OCI-LY3 (cell line): ENCODE measurements at regions not wholly inside any gene's neighbourhood (a gene's known extent, or its start where the extent isn't known, plus 50 kb on each side); places are given as distances from the start of the nearest gene placed in this dataset.

Source experiments
- H2AFZ ChIP-seq: fragments of 200-600, 300-600 bp; shearing (Covaris generic); 2 replicates; pipeline ENCODE4 v1.6.0; 2014; ENCODE audit warnings: antibody characterized with exemption, low read depth, low read length
- H3K27ac ChIP-seq: fragments of 200-600, 300-600 bp; sonication (generic); 2 replicates; pipeline ENCODE4 v1.5.1; 2014; ENCODE audit warnings: mild to moderate bottlenecking, low read length, moderate library complexity, mixed read lengths
- H3K27me3 ChIP-seq: fragments of 200-600, 300-600 bp; sonication (generic); 2 replicates; pipeline ENCODE4 v1.6.1; 2014; ENCODE audit warnings: low read depth, low read length, mixed read lengths
- H3K36me3 ChIP-seq: fragments of 200-600, 300-600 bp; sonication (generic); replicated peaks from 2 replicates; pipeline ENCODE3; 2014; ENCODE audit warnings: low read depth, low read length, mixed read lengths
- H3K4me1 ChIP-seq: fragments of 300-600, 200-600 bp; sonication (generic); 2 replicates; pipeline ENCODE4 v1.6.1; 2014; ENCODE audit warnings: low read length, mixed read lengths
- H3K4me2 ChIP-seq: fragments of 200-600, 300-600 bp; sonication (generic); 2 replicates; pipeline ENCODE4 v1.6.1; 2014; ENCODE audit warnings: low read length, mixed read lengths
- H3K4me3 ChIP-seq: fragments of 300-600, 200-600 bp; sonication (generic); 2 replicates; pipeline ENCODE4 v1.5.1; 2014; ENCODE audit warnings: antibody characterized with exemption, mild to moderate bottlenecking, low read length, moderate library complexity
- H3K79me2 ChIP-seq: fragments of 300-600, 200-600 bp; shearing (Covaris generic); 2 replicates; pipeline ENCODE4 v1.6.1; 2014; ENCODE audit warnings: mild to moderate bottlenecking, low read length, mixed read lengths
- H3K9ac ChIP-seq: fragments of 300-600, 200-600 bp; shearing (Covaris generic); 2 replicates; pipeline ENCODE4 v1.6.0; 2014; ENCODE audit warnings: mild to moderate bottlenecking, low read length, moderate library complexity
- H3K9me3 ChIP-seq: fragments of 200-600, 300-600 bp; shearing (Covaris generic); 2 replicates; pipeline ENCODE4 v1.6.1; 2014; ENCODE audit warnings: low read length, mixed read lengths; ENCODE audit not compliant: insufficient read depth
- H4K20me1 ChIP-seq: fragments of 200-600, 300-600 bp; sonication (generic); 2 replicates; pipeline ENCODE4 v1.6.1; 2016; ENCODE audit warnings: low read length, mixed read lengths; ENCODE audit not compliant: insufficient read depth
- EZH2phosphoT487 ChIP-seq: fragments of 200-600 bp; shearing (Covaris generic); IDR thresholded peaks from 2 replicates; pipeline ENCODE4 v1.6.1; 2018; ENCODE audit warnings: antibody characterized with exemption, mixed run types, low read depth
- TF ChIP-seq, protein P1 (sequence below): fragments of 200-600, 300-600 bp; sonication (generic); IDR thresholded peaks from 2 replicates; pipeline ENCODE4 v1.5.1; 2014; ENCODE audit warnings: antibody characterized with exemption, low read length, low read depth

DNA sequence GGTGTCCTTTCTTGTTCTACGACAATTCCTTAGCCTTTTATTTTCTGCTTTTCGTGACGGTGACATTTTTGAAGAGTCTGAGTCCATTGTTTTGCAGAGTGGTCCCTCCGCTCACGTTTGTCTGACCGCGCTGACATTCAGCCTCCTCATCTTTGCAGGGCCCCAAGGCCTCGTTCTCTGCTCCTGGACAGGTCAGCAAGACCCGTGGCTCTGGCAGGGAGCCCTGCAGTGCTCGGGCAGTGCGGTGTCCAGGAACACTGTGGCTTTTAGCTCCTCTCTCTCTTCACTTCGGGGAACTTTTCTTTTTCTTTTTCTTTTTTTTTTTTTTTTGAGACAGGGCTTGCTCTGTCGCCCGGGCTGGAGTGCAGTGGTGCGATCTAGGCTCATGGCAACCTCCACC is 142.5 kb downstream of the DNAJB6 start:
- H3K27ac ChIP-seq: no peak overlapping the region
- no peaks in the 10 kb centered on the region for H3K36me3 ChIP-seq
- H3K9ac ChIP-seq: no peak overlapping the region
- no peak overlapping the region for H3K4me2 ChIP-seq
- H2AFZ ChIP-seq: no peak overlapping the region
- no peaks in the 10 kb centered on the region; the same call in 1 of the 2 replicates for H3K9me3 ChIP-seq
- no peak overlapping the region for H3K4me3 ChIP-seq
- H3K4me1 ChIP-seq: peaks cover 16% of the 10 kb centered on the region
- TF ChIP-seq EZH2phosphoT487: no peak
- TF ChIP-seq, protein P1, sequence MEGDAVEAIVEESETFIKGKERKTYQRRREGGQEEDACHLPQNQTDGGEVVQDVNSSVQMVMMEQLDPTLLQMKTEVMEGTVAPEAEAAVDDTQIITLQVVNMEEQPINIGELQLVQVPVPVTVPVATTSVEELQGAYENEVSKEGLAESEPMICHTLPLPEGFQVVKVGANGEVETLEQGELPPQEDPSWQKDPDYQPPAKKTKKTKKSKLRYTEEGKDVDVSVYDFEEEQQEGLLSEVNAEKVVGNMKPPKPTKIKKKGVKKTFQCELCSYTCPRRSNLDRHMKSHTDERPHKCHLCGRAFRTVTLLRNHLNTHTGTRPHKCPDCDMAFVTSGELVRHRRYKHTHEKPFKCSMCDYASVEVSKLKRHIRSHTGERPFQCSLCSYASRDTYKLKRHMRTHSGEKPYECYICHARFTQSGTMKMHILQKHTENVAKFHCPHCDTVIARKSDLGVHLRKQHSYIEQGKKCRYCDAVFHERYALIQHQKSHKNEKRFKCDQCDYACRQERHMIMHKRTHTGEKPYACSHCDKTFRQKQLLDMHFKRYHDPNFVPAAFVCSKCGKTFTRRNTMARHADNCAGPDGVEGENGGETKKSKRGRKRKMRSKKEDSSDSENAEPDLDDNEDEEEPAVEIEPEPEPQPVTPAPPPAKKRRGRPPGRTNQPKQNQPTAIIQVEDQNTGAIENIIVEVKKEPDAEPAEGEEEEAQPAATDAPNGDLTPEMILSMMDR: no peak
- no peaks in the 10 kb centered on the region for H3K79me2 ChIP-seq
- no peaks in the 10 kb centered on the region for H3K27me3 ChIP-seq
- no peaks in the 10 kb centered on the region for H4K20me1 ChIP-seq

DNA sequence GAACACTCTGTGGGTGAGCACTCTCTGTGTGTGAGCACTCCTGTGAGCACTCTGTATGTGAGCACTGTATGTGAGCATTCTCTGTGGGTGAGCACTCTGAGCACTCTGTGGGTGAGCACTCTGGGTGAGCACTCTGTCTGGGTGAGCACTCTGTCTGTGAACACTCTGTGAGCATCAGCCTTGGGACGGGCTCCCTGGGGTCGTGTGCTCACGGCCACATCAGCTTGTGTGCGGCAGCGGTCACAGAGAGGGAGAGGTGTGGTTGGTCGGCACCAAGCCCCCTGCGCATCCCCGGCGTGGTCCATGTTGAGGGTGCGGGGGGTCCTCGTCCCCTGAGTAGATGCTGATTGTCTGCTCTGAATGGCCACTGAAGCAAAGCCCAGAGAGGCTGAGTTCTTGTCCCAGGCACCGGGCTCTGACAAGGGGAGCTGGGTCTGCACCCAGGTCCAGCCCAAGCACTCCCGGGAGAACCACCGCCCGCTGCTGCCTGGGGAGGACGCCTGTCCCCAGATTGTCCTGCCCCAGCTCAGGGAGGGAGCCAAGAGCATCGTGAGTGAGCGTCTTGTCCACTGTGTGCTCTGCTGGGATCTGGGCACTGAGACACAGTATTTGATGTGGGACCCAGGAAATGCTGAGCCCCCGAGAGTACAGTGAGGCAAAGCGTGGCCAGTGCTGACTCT is 143.7 kb downstream of the DNAJB6 start:
- Histone ChIP-seq H3K27ac (no peak overlapping the region), H3K9ac (no peak overlapping the region), H3K36me3 (no peaks in the 10 kb centered on the region), H2AFZ (no peak overlapping the region), H3K4me2 (no peak overlapping the region), H3K4me3 (no peak overlapping the region), H3K4me1 (peaks cover 25% of the 10 kb centered on the region), H3K27me3 (peaks cover 5% of the 10 kb centered on the region; the same call in 1 of the 2 replicates), H4K20me1 (no peaks in the 10 kb centered on the region), H3K79me2 (no peaks in the 10 kb centered on the region), H3K9me3 (no peaks in the 10 kb centered on the region; the same call in 1 of the 2 replicates)
- no peak for TF ChIP-seq EZH2phosphoT487
- TF ChIP-seq, protein P1: no peak

DNA sequence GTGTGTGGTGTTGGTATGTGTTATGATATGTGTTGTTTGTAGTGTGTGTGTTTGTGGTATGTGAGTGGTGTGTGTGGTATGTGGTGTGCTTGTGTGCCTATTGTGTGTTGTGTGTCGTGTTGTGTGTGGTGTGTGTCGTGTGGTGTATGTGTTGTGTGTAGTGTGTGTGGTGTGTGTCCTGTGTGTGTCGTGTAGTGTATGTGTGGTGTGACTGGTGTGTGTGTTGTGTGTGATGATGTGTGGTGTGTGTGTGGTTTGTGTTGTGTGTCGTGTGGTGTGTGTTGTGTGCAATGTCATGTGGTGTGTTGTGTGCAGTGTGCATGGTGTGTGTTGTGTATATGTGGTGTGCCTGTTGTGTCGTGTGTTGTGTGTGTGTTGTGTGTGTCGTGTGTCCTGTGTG is 144.6 kb downstream of the DNAJB6 start:
- no peak overlapping the region for H3K4me2 ChIP-seq
- H3K79me2 ChIP-seq: no peaks in the 10 kb centered on the region
- no peak overlapping the region for H2AFZ ChIP-seq
- H4K20me1 ChIP-seq: no peaks in the 10 kb centered on the region
- H3K36me3 ChIP-seq: no peaks in the 10 kb centered on the region
- no peak overlapping the region for H3K27ac ChIP-seq
- H3K27me3 ChIP-seq: peaks cover 7% of the 10 kb centered on the region; the same call in 1 of the 2 replicates
- H3K4me3 ChIP-seq: no peak overlapping the region
- TF ChIP-seq EZH2phosphoT487: no peak
- TF ChIP-seq, protein P1: no peak
- H3K4me1 ChIP-seq: peaks cover 25% of the 10 kb centered on the region
- H3K9me3 ChIP-seq: no peaks in the 10 kb centered on the region; the same call in 1 of the 2 replicates
- H3K9ac ChIP-seq: no peak overlapping the region

DNA sequence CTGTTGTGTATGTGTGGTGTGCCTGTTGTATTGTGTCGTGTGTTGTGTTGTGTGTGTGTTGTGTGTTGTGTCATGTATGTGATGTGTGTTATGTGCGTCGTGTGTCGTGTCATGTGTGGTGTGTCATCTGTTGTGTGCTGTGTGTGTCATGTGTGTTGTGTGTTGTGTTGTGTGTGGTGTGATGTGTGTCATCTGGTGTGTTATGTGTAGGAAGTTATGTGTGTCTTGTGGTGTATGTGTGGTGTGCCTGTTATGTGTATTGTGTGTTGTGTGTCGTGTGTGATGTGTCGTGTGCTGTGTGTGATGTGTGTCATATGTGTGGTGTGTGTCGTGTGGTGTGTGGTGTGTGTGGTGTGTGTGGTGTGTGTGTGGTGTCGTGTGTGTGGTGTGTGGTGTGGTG is 145.2 kb downstream of the DNAJB6 start:
- H3K4me2 ChIP-seq: no peak overlapping the region
- no peaks in the 10 kb centered on the region; the same call in 1 of the 2 replicates for H3K9me3 ChIP-seq
- no peaks in the 10 kb centered on the region for H3K36me3 ChIP-seq
- H3K27me3 ChIP-seq: peaks cover 7% of the 10 kb centered on the region; the same call in 1 of the 2 replicates
- H3K4me3 ChIP-seq: no peak overlapping the region
- no peaks in the 10 kb centered on the region for H3K79me2 ChIP-seq
- no peak overlapping the region for H3K9ac ChIP-seq
- no peaks in the 10 kb centered on the region for H4K20me1 ChIP-seq
- H3K4me1 ChIP-seq: peaks cover 25% of the 10 kb centered on the region
- H2AFZ ChIP-seq: no peak overlapping the region
- H3K27ac ChIP-seq: no peak overlapping the region
- TF ChIP-seq, protein P1: no peak
- TF ChIP-seq EZH2phosphoT487: no peak
